ENCODE measurements at regions not wholly inside any gene's neighbourhood (a gene's known extent, or its start where the extent isn't known, plus 50 kb on each side); places are given as distances from the start of the nearest gene placed in this dataset.
"Not testable (repeated sequence)": the region's sequence is repeated elsewhere in the genome, so short reads cannot be mapped to it uniquely, and the experiment has no call there.

- DNase-seq = no peak
Measured at GRCh38 chr6:166877906-166878305, 78.4 kb downstream of the RNASET2 start.

- no peak for DNase-seq
Measured at GRCh38 chr6:166877349-166877748, 79.0 kb downstream of the RNASET2 start.

DNA sequence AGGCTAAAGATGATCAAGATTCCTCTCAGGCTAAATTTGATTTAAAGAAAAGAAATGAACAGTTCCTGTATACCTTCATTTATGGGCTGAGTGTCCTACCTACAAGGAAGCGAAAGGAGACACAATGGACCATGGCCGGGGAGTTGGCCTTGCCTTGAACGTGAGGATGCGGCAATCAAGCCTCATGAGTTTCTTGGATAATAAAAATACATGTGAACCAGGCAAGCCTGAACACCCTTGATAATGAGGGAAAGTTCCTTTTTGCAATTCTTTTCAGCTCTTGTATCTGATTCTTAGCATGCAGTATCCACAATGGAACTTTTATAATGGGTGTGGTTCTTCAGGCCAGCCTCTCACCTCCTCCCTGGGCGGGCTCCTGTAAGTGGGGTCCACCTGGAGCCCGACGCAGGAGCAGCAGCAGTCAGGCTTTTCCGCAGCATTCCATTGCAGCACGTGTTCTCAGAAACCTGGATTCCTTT, 83.8 kb downstream of the RNASET2 start:
- no peak for DNase-seq

GRCh38 chr6:166870602-166871208, 85.6 kb downstream of the RNASET2 start:
- no peak for DNase-seq

GRCh38 chr6:166866839-166867637, 89.3 kb downstream of the RNASET2 start:
- no peak for DNase-seq

- no peak for DNase-seq
Measured at GRCh38 chr6:166864333-166864732, 92.0 kb downstream of the RNASET2 start.

DNA sequence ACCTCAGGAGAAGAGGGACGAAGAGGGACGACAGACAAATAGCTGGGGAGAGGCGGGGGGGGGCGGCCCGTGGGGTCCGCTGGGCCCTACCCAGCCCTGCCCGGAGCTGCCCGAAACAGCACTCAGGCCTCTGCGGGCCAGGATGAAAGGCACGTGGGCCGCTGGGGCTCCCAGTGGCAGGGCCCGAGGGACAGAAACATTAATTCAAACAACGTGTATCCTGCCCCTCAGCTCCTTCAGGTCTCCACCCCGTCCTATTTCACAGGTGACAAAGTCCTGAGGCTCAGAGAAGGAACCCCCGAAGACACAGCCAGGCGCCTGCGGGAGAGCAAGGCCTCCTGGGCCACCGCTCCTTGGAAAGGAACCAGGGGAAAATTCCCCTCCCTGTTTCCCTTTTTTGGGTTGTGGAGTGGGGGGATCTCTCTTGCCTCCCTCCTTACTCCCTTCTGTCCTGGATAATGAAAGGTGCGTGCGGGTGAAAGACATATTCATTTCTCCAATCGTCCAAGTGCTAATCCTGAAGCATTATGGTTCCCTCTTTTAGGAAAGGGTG, 93.3 kb downstream of the RNASET2 start:
- no peak for DNase-seq

- DNase-seq = peak; percentile 67
Measured at GRCh38 chr6:166862287-166862977, 93.9 kb downstream of the RNASET2 start.

- DNase-seq = no peak
Measured at GRCh38 chr6:166861961-166862286, 94.4 kb downstream of the RNASET2 start.

DNA sequence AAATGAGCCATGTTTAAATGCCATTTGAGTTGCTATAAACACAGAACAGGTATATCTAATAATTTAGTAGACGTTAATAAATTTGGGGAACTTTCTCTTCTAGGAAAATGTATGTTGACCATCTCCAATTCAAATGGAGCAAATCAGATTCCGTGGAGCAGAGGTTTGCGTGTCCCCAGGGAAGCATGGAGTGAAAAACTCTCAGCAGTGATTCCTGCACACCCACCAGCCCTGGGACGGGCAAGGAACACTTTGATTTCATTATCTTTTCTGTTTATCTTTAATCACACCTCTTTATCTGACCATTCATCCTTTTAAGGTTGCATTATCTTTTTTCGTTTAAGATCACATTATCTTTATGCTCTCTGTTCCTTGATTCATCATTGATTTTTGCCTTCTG, 95.0 kb downstream of the RNASET2 start:
- DNase-seq = no peak

GRCh38 chr6:166860392-166860791, 96.0 kb downstream of the RNASET2 start:
- no peak for DNase-seq

GRCh38 chr6:166855416-166855815, 100.9 kb downstream of the RNASET2 start:
- no peak for DNase-seq

DNA sequence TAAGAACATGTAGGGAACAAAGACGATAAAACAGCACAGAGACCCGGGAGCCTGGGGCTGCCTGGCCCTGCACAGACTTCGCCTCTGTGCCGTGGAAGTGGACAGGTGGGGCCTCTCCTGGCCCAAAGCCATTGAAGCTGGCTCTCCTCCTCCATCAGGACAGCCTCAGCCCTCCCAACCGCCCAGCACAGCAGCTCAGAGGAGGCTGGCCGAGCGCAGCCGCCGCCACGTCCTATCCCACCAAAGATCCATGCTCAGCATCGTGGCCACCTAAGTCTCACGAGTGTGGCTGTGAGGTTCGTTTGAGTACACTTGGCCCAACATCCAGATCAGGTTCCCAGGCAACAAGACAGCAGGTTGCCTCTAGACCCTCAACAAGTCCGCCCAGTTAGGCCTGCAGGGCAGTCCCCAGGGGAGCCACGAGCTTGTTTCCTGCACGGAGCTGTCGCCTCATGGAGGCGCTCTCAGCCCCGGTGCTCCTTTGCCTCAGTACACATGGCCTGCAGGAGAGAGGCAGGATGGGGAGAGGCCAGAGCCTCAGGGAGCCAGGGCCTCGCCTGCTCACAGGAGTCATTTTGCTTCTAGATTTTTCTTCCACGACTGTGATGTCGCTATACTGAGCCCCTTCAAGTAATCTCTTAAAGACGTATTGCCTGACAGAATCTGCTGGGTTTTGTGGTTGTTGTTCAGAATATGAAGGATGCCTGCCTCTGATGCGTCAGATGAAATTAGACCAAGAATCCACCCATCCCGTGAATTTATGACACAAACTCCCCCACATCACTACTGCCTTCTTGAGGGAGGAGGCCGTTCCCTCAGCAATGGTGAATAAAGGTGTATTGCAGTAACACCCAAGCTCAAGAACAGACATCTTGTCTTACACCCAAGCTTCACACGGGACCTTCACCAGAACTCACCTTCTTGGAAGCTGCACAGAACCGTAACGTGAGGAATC, 102.7 kb downstream of the RNASET2 start:
- DNase-seq = no peak

DNA sequence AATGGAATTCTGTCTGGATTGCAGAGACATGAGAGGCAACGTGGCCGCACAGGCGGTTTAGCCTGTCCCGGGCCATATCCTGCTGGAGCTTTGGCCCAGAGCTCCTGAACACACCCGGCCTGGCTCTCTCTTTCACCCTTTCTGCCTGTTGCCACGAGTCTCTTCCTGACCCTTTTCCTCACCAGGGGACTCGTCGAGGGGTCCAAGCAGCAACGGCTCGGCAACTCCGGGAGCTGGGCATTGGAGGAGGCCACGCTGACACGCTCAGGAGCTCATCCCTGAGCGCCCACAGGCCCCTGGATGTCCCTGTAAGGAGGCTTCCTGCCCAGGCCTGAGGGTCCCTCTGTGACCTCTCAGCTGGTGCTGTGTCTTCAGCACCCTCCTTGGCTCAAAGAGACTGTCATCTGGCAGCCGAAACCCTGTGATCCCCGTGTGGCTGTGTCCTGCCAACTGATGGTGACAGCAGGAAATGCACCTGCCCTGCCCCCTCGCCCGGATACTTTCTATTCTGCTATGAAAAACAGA, 103.8 kb downstream of the RNASET2 start:
- no peak for DNase-seq

DNA sequence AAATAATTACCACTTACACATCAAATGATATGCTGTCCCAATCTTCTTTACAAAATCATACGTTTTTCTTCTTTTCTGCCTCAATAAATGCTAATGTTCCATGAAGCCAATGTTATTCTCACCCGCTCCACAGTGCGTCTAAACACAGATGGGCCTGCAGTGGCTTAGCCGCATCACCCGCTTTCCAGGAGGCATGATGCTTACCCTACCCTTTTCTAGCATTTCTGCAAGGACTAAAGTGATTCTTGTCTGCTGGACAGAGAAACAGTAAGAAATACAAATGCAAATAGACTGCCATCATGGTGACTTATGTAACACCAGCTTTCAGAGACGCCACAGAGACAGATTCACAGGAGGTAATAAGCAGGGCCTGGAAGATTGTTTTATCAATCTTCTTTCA, 104.4 kb downstream of the RNASET2 start:
- DNase-seq = no peak

DNA sequence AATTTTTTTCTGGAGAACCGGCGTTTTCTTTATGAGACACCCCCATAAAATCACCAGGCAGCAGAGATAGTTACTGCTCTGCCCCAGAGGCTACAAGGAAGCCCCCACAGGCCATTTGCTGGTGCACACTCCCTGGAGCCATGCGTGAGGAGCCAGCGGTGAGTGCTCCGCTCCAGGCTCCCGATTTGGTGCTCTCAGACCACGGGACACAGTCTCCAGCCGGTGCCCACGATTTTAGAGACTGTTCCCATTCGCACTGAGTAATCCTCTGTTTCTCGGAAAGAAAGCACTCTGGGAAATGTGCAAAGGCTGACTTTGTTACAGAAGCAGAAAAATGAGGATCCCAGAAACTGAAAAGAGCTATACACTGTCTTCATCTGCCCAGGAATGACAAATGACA, 104.9 kb downstream of the RNASET2 start:
- no peak for DNase-seq

- no peak for DNase-seq
Measured at GRCh38 chr6:166850677-166851076, 105.7 kb downstream of the RNASET2 start.

DNA sequence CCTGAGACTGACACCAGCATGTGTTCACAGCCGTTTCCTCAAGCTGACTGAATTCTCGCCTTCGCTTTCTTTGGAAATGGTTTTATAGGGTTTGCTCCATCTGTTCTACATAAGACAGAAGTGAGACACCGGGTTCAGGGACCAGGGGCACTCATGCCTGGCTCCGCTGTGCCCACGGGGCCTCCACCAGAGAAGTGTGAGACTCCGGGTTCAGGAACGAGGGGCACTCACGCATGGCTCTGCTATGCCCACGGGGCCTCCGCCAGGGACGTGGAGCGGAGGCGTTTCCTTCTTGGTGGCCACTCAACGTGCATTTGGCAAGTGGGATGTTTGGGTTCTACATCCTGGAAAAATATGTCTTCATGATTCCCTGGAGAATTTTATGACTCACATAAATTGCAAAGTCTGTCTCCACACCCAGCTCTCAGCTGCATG, 106.6 kb downstream of the RNASET2 start:
- no peak for DNase-seq

- no peak for DNase-seq
Measured at GRCh38 chr6:166848979-166849748, 107.2 kb downstream of the RNASET2 start.

DNA sequence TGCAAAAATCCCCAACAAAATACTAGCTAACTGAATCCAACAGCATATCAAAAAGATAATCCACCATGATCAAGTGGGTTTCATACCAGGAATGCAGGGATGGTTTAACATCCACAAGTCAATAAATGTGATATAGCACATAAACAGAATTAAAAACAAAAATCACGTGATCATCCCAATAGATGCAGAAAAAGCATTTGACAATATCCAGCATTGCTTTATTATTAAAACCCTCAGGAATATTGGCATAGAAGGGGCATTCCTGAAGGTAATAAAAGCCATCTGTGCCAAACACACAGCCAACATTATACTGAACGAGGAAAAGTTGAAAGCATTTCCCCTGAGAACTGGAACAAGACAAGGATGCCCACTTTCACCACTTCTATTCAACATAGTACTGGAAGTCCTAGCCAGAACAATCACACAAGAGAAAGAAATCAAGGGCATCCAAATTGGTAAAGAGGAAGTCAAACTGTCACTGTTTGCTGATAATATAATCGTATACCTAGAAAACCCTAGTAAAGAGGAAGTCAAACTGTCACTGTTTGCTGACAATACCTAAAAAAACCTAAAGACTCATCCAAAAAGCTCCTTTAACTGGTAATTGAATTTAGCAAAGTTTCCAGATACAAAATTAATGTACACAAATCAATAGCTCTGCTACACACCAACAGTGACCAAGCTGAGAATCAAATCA, 109.8 kb downstream of the RNASET2 start:
- DNase-seq = not testable (repeated sequence)
